GM13976 (cell line): ENCODE measurements at regions not wholly inside any gene's neighbourhood (a gene's known extent, or its start where the extent isn't known, plus 50 kb on each side); places are given as distances from the start of the nearest gene placed in this dataset.

Experiments used
- DNase-seq: peaks from one replicate; pipeline ENCODE4 v3.0.0; 2012; ENCODE audit warnings: low spot score
- in situ Hi-C: fragments of 300-500 bp; cut with MboI; formaldehyde crosslinking; loops from one replicate; pipeline ENCODE4 v1.12.0; 2022; ENCODE audit warnings: low sequenced_read_pairs, mixed read lengths, inconsistent platforms; ENCODE audit not compliant: unreplicated experiment
- TF ChIP-seq, protein P1 (sequence below): IDR thresholded peaks from 2 replicates; pipeline ENCODE4 v1.5.1; 2012; ENCODE audit warnings: borderline replicate concordance, mild to moderate bottlenecking; ENCODE audit not compliant: insufficient read depth; ENCODE audit errors: extremely low read depth, missing control alignments, control extremely low read depth

DNA sequence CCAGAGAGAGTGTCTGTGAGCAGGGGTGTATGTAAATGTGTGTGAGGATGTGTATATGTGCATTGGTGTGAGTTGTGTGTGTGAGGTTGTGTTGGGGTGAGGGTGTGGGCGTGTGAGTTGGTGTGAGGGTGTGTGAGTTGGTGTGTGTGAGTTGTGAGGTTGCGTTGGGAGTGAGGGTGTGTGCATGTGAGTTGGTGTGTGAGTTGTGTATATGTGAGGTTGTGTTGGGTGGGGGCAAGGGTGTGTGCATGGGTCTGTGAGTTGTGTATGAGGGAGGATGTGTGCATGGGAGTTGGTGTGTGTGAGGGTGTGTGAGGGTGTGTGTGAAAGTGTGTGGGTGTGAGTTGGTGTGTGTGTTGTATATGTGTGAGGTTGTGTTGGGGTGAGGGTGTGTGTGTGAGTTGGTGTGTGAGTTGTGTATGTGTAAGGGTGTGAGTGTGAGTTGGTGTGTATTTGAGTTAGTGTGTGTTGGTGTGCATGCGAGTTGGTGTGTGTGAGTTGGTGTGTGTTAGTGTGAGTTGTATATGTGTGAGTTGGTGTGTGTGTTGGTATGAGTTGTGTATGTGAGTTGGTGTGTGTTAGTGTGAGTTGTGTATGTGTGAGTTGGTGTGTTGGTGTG lies 161.6 kb upstream of the IER5L start:
- TF ChIP-seq, protein P1, sequence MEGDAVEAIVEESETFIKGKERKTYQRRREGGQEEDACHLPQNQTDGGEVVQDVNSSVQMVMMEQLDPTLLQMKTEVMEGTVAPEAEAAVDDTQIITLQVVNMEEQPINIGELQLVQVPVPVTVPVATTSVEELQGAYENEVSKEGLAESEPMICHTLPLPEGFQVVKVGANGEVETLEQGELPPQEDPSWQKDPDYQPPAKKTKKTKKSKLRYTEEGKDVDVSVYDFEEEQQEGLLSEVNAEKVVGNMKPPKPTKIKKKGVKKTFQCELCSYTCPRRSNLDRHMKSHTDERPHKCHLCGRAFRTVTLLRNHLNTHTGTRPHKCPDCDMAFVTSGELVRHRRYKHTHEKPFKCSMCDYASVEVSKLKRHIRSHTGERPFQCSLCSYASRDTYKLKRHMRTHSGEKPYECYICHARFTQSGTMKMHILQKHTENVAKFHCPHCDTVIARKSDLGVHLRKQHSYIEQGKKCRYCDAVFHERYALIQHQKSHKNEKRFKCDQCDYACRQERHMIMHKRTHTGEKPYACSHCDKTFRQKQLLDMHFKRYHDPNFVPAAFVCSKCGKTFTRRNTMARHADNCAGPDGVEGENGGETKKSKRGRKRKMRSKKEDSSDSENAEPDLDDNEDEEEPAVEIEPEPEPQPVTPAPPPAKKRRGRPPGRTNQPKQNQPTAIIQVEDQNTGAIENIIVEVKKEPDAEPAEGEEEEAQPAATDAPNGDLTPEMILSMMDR, result no peak
- no peak for DNase-seq
- in situ Hi-C loops, result no loop called here

DNA sequence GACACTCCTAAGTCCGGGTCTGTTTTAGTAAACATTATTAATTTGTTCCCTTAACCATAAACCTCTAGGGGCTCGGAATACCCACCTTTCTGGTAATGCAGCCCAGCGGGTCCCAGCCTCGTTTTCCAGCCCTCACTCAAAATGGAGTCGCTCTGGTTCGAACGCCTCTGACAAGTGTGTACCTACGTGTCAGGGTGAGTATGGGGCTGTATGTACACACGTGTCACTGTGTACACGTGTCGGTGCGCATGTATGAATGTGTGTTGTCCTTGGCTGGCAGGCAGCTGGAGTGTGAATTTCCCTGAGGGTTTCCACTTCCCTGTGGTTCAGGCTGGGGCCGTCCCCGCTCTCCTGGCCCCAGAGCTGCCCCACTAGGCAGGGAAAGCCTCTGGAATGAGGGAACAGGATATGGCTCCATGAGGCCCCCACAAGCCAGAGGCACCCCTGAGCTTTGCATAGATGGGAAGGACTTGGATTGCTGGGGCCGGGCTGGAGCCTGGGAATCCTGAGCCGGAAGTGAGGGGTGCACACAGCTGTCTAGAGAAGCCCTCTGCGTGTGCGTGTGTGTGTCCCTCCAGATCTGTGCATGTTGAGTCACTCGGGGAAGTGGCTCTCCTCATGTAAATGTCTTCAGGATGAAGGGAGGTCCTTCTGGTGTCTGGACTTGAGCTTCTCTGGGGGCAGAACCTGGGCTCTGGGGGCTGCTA lies 160.8 kb upstream of the IER5L start:
- TF ChIP-seq, protein P1, result no peak
- in situ Hi-C loops, result no loop called here
- no peak for DNase-seq

DNA sequence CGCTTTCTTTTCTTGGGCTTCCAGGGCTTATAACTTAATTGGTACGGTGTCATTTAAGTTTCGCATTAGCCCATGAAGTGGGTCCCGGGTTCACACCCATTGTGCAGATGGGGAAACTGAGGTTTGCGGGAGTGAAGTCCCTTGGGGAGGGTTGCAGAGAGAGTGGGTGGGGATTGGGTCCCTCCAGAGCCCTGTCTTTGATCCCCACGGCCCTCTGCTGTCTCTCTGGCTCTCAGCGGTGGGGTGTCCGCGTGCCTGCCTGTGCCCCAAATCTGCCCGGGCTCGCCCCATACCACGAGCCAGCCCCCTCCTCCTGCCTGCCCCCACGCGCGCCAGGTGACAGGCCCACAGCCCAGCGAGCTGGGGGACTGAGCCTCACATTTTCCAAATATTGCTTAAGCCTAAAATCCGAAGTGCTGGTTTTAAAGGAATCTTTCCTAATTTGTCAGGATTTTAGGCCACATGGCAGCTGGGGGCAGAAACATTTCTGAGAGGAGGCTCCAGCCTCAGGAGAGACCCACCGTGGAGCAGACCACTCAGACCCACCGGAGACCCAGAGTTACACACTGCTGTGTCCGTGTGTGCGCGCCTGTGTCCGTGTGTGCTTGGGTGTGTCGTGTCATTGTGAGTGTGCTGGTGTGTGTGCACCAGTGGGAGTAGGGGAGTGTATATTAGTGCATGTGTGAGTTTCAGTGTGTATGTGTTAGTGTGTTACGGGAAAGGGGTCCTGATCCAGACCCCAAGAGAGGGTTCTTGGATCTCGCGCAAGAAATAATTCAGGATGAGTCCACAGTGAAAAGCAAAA lies 159.5 kb upstream of the IER5L start:
- TF ChIP-seq, protein P1, result no peak
- DNase-seq, result no peak
- in situ Hi-C loops, result no loop called here

DNA sequence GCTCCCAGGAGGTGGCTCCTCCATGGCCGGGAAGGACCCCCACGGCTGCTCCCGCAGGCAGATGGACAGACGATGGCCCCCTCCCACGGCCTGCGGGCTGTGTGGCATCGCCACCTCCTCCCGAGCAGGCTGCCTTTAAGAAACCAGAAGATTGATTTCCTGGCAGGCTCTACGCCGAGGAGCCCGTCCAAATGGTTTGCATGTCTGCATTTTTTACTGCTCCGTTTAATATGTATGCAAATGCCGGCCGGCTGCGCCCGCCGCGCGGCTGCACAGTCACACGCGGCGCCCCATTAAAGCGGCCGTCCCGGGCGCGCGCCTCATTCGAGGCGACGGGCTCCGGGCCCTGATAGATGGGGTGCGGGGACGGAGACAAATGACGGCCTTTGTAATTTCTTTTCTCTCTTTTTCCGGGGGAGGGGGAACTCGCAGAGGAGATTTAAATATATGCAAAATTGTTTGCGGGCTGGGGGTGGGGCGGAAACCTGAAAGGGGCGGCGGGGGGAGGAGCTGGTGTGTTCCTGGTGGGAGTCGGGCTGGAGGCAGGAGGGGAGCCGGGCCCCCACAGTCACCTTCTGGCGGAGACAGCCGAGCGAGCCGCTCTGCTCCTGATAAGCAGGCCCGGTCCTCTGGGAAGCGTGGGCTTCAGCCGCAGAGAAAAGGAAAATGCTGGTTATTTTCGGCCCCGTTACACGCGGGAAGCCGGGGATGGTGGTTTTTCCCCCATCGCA lies 158.7 kb upstream of the IER5L start:
- DNase-seq, result no peak

DNA sequence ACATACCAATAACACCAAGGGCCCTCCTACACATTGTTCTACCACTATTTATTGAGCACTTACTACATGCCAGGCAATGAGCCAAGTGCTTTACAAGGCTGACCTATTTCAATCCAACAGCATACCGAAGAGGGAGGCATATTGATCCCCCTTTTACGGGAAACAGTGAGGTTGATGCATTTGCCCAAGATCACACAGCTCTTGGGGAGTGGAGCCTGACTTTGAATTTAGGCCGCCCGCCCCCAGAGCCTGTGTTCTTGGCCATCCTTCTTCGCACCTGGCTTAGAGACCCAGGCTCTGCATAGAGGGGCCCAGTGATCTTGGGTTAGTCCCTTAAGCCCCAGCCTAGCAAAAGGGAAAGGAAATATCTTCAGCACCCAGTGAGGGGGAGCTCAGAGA lies 158.1 kb upstream of the IER5L start:
- DNase-seq, result no peak
- TF ChIP-seq, protein P1, result no peak
- in situ Hi-C loops, result no loop called here

More for the DNA sequence above, 158.7 kb upstream of the IER5L start:
- TF ChIP-seq, protein P1, result no peak
- in situ Hi-C loops, result no loop called here
